ENCODE measurements at regions not wholly inside any gene's neighbourhood (a gene's known extent, or its start where the extent isn't known, plus 50 kb on each side); places are given as distances from the start of the nearest gene placed in this dataset.
A peak's percentile ranks its signal among the peaks of the same experiment; 100 is the strongest.
"Not testable (repeated sequence)": the region's sequence is repeated elsewhere in the genome, so short reads cannot be mapped to it uniquely, and the experiment has no call there.

DNA sequence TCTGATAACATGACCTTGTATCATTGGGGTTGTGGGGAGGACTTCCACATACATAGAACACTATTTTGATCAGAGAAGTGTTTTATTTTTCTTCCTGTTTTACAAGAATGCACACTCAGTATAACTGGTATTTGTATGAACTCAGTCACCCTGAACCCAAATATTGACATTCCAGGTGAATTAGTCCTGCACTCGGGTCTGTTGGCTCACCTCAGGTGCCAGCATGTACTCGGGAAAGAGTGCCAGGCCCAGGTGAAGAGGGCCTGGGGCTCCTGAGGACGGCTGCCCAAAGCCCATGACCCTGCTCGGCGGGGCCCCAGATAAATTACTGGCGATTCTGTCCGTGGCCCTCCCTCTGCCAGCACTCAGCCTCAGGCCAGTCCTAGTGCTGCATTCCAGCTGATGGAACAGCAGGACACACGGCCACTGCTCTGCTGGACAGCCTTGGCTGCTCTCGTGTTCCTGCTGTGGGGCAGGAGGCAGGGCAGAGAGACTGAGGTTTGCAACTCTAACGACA is 75.4 kb upstream of the TMPRSS2 start:
- DNase-seq, result peak in 1 of 2 experiments; percentile 1

DNA sequence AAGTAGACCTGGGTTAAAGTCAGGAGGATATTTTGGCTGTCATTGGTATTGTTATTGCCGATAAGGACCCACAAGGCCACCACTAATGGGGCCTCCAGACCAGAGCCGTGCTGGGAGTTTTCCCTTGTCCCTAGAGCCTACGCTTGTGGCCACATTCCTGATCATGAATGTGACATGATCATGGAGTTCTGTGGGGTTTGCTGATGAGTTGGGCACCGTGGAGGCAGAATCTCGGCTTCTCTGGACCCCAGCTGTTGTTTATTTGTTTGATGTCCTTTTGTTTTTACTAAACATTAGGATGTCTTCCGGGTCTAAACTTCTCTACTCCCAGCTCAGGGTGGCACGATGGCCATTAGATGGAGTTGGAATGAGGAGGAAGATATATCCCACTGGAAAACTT is 74.9 kb upstream of the TMPRSS2 start:
- peak in 1 of 2 experiments; percentile 6 for DNase-seq

DNA sequence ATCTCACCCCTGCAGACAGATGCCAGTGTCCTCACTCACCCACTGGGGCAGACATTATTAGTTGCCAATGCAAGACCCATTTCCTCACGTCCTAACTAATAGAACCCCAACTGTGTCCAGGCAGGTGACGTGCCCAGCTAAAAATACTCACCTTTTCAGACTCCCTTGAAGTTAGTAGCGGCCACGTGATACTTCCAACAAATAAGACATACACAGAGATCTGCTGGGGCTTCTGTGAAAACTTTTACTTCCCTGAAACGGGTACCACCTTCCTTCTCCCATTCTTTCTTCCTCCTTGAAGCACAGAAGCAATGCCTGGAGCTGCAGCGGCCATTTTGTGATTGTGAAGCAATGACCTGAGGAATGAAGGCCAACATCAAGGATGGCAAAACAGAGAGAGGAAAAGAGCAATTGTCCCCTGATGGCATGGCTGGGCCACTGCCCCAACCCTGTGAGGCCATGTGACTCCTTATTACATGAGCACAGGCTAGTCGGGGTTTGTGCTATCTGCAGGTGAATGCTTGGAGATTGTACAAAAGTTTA is 74.4 kb upstream of the TMPRSS2 start:
- peak in 1 of 2 experiments; percentile 4 for DNase-seq

DNA sequence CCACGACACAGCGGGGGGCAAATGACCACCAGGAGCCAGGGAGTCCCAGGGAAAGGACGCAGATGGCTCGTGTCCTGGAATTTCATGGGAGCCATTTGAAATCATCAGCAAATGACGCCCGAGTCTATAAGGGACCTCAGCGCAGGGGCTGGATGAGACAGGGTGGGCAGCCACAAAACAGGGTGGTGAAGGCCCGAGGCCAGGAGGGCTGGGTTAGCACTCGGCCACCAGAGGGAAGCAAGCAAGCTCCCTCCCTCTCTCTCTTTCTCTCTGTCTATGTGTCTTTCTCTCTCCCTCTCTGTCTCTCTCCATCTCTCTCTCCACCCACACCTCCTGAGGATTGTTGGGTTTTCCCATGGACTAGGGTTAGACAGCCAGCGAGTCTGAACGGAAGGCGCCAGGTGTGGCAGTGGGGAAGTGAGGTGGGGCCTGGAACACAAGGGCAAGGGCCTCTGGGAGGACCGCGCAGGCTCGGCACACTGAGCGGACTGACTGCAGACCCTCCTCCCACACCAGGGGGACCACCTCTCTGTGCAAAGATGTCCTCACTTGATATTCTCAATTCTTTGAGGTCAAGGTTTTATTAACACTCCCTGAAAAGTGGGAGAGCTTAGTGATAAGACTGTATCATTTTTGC is 73.8 kb upstream of the TMPRSS2 start:
- no peak for DNase-seq

DNA sequence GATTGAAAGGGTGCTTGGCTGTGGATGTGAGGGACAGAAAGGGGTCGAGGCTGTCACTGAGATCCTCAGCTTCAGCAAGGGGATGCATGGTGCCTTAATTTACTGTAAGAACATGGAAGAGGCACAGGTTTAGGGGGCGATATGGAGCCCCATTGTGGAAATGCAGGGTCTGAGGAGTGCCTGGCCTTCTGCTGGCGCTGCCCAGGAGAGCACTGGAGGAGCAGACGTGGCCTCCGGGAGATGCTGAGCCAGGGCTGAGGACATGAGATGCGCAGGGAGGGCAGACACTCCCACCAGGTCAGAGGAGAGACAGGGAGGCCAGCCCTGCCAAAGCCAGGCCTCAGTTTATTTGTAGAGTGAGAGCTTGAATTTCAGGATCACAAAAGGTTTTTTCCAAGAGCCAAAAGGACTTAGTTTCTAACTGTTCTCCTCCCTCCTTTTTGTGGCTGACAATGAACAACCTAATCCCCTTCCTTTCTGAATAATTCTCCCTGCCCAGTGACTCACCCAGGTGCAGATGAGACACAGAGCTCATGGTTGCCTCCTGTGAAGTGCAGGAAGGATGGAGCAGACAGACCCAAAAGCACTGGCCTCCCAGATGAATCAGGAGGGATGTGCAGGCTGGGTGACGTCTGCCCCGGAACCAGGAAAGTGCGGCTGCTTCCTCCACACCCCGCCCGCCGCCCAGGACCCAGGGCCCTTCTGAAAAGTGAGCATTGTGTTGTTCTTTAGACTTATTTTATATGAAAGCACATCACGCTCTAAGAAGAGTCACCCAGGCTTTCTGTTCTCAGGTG is 73.0 kb upstream of the TMPRSS2 start:
- DNase-seq, result no peak

DNA sequence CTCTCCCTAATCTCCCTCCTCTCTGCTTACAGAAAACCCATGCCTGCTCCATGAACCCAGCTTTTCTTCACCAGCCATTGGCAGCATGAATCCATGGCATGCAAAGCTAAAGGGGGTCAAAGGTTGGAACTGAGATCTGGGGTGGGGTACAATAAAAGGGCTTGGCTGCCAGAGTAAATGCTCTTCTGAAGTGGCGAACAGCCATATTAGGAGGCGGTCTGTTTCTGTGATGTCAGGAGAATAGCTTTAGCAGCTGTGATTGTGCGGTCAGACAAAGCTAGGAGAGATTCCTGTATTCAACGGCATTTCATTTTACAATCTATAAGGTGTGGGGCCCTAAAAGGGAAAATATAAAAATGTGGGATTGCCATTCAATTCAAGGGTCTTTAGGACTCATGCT is 71.7 kb upstream of the TMPRSS2 start:
- DNase-seq, result no peak

DNA sequence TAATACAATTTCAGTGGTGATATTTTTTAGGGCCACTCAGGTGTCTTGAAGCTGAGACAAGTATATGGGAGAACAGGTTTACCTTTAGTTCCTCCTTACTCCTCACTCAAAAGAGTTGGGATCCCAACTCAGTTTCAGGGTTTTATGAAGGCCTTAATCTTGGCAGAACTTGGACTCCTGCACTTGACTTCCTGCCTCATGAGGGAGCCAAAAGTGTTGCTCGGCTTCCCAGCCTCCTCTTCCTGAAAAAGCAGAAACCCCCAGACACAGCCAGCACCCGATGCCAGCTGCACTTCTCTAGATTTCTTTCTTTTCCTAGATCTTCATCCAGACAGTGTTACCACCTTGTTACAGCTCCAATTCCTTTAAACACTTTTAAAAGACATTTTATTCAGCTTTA is 70.8 kb upstream of the TMPRSS2 start:
- no peak for DNase-seq

DNA sequence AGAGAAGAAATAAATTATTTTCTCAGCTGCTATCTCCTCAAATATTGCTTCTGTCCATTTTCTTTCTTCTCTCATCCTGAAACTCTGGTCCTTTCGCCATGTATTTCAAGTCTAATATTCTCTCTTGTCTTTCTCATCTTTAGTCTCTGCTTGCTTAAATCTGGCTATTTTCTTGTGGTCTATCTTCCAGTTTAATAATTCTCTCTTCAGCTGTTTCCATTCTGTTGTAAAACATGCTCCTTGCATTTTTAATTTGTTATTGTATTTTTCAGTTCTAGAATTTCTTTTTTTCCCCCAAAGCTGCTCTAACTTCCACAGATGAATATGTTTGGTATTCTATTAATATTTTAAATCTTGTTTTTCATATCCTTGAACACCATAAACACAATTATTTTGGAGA is 70.1 kb upstream of the TMPRSS2 start:
- no peak for DNase-seq

DNA sequence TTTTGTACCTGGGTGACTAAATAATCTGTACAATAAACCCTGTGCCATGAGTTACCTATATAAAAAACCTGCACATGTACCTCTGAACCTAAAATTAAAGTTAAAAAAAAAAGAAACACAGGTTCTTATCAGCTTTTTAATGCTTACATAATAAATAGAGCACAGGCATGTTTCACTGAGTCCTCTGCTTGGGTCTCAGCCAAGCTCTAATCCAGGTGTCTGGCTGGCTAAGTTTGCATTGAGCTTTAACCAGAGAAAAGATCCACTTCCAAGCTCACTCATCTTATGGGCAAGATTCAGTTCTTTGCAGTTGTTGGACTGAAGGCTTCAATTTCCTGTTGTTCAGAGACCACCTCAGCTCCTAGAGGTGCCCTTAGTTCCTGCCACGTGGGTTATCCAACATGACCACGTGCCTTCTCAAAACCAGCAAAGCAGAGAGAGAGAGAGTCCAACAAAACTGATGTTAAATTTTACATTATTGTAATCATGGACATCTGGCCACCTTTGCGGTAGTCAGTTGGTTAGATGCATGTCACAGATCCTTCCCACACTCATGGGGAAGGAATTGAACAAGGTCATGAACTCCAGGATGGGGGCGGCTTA is 68.2 kb upstream of the TMPRSS2 start:
- DNase-seq, result no peak

DNA sequence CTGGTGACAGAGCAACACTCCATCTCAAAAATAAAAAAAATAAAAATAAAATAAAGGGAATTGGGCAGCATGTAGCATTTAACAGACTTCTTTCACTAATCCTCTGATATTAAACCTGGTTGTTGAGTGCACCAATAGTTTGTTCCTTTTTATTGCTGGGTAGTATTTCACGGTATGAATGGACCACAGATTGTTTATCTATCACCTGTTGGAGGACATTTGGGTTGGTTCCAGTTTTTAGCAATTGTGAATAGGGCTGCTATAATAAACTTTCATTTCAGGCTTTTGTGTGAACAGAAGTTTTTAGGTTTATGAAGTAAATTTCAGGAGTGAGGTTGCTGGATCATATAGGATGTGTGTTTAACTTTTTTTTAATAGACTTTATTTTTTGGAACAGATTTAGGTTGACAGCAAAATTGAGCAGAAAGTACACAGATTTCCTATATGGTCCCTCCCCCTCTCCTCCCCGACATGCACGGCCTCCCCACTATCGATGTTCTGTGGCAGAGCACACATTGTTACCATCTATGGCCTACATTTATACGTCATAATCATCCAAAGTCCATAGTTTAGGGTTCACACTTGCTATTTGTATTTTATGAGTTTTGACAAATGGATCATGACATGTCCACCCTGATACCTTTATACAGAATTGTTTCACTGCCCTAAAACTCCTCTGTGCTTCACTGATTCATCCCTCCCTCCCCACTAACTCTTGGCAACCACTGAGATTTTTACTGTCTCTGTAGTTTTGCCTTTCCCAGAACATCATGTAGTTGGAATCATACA is 66.1 kb upstream of the TMPRSS2 start:
- DNase-seq, result no peak

DNA sequence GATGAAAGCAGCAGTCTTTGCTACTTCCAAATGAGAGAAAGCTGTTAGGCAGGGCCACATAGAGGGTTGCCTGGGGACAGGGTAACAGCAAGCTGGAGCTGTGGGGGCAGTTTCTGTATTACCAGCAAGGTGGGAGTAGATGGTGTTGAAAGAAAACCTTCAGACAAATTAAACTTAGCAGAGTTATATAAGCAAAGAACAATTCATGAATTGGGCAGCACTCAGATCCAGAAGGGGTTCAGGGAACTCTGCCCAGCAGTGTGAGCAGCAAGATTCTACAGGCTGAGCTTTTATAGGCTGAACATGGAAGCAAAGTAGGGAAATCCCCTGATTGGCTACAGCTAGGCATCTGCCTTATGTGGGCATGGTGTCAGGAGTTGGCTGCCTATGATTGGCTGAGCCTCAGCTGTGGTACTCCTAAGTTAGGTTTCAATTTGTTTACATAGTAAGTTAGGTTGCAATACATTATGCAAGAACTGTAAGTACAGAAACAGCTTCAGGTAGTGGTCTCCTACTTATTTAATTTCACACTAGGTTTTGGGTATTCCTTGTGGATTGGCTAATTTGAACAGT is 64.1 kb upstream of the TMPRSS2 start:
- DNase-seq, result no peak

DNA sequence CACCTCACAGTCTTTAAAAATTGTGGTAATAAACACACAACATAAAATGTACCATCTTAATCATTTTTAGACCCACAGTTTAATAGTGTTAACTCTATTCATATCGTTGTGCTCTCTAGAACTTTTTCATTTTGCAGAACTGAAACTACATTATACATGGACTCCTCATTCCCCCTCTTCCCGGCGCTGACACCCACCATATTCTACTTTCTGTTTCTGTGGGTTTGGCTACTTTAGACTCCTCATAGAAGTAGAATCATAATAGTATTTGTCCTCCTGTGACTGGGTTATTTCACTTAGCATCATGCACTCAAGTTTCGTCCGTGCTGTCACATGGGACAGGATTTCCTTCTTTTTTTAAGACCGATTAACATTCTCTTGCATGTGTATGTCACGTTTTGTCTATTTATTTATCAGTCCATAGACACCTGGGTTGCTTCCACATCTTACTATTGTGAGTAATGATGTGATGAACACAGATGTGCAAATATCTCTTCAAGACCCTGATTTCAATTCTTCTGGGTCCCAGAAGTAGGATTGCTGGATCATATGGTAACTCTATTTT is 62.9 kb upstream of the TMPRSS2 start:
- DNase-seq, result no peak

DNA sequence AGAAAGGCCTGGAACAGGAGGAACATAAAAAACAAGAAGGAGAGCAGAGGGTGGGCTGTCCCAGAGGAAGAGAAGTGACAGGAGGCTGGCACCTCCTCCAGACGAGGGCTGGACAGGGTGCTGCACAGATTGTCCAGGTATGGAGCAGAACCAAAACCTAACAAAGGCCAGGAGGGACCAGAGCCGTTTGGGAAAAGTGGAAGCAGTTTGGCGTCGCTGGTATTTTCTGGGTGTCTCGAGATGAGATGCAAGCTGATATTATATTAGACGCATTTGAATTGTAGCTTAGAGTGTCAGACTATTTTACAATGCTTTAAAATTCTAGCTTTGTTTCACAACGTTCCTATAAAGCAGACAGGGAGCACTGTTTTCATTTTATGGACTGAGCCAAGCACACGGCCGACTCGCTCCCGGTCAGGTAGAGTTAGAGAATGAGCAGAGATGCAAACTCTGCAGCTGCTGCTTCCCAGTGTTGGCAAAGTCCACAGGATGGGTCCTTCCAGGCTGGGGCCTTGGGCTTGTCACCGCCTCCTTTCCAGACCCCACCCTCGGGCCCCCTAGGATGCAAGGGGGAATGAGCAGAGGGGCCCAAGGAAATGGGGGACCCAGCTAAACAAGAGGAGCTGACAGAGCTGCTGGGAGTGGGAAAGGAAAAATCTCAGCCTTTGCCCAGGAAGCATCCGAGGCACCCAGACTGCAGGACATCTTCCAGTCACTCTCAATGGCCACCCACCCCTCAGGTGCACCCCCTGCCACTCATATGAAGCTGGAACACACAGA is 60.8 kb upstream of the TMPRSS2 start:
- no peak for DNase-seq

DNA sequence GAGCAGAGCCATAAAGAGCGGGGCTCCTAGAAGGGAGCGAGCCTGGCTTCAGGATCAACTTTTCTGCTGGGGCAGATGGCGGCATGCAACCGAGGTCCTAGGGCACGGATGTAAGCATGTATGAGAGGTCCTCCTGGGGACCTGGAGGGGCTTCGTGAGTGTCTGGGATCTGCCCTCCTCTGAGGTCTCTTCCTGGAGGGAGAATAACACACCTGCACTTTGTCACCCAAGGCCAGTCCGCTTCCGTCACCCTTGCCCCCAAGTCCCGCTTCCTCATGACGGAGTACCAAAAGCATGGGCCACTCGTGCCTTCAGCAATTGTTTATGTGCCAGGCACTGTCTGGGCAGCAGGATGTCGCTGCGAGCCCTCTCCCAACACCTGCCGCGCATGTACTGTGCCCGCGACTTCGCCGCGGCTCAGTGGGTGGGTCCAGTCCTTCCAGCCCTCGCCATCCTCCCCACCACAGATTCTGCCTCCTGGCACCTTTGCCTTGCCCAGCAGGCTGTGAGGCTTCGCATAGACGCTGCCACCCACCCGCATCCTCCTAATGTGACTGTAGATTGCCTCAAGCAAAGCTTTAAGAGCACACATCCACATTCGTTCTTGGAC is 60.0 kb upstream of the TMPRSS2 start:
- DNase-seq, result no peak

DNA sequence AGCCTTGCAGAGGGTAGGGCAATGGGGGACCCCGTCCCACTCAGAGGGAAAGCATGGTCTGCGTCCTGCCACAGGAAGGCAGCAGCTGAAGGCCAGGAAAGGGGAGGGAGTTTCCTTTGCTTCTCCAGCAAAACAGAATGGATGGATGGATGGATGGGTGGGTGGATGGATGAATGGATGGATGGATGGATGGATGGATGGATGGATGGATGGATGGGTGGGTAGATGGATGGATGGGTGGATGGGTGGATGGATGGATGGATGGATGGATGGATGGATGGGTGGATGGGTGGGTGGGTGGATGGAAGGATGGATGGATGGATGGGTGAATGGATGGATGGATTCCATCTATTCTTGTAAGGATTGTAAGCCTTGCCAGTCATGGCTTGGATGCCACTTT is 59.3 kb upstream of the TMPRSS2 start:
- DNase-seq, result not testable (repeated sequence)

DNA sequence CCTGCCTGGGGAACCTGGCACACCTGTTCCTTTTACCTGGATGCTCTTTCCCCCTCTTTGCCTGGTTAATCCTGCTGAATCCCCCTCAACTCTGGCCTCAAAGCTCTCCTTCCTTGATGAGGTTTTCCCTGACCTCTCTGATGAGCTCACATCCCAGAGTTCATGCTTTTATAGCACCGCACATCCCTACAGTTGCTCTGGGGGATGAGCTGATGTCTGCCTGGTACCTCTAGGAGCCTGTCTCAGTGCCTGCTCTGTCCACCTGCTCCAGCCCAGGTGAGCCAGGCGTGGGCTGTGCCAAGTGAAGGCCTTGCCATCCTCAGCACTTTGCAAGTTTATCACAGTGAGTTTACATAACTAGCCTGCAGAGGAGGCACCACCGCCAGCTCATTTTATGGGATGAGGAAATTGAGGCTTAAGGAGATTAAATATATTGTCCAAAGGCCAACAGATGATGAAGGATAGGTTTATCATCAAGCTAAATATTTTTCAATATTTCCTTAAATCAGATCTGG is 58.6 kb upstream of the TMPRSS2 start:
- DNase-seq, result no peak

DNA sequence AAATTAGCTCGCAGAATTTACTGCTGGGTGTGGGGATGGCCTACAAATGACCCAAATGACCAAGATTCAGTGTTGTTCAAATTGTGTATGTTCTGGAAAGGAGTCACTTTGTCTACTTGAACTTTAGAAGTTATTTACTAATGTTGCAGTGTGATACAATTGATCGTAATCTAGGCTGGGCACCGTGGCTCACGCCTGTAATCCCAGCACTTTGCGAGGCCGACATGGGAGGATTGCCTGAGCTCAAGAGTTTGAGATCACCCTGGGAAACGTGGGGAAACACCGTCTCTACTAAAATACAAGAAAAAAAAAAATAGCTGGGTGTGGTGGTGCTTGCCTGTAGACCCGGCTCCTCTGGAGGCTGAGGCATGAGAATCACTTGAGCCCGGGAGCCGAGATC is 57.6 kb upstream of the TMPRSS2 start:
- no peak for DNase-seq

DNA sequence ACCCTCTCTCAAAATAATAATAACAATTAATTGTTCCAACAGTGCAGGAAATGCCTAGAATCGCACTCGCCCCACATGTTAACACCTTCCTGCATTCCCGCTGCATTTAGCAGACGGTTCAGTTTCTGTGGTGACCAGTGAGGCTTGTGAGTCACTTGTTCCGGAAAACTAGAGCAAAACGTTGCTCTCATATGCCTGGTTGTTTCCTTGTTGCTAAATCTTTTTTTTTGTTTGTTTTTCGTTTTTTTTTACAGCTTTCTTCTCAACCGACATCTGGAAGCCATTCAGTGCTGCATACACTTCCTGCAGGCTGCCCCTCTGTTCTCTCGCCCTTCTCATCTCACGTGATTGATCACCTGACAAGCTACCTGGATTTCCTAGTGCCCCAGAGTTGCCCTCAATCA is 56.9 kb upstream of the TMPRSS2 start:
- DNase-seq, result peak in 1 of 2 experiments; percentile 26

DNA sequence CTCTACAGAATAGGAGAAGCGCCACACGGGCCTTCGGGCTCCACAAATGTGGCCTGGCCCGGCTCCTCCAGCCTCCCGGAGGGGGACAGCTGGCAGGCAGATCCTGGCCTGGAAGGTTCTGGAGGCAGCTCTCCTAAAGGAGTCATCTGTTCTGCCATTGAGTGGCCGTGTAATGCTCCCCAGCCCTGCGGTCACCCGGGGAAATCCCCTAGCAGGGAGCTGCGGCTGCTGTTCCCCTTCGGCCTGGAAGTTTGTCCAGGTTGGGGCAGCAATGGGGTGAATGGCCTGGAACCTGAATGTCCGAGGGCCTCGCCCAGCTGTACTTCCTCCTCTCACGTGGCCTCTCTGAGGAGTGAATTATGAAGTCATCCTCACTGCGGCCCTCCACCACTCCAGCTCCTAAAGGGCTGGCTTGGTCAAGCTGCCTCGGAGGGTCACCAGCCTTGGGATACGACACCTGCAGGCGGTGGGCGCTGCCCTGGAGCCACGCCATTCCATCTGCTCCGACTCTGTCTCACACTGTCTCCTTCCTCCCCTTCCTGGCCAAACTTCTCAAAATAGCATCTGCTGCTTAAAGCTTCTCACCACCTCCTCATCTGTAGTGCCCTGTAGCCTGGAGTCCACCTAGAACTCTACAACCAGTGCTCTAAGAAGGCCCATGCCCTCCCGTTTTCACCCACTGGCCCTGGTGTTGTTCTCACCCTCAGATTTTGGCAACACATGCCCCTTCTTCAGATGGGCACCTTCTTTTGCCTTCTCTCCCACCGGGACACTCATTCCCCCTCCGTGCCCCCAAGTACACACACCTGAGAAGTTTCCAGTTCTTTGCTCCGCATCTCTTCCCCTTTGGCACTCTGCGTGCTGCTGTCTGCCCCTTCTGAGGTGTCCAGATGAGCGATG is 54.4 kb upstream of the TMPRSS2 start:
- DNase-seq, result no peak

DNA sequence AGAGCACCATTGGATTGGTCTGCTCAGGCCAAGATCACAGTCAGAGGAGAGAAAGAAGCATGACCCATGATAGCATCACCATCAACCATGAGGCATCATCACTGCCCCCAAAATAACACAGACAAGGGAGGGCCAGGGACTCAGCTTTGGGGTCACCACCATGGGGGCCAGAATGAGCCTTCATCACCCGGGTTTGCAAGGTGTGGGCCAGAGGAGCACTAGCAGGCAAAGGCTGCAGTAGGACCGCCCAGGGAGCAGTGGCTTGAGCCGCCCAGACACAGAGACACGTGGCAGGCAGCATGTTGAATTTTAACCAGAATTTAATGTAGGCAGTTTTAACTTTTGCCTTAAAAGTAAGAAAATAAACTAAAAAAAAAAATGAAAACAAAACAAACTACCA is 53.7 kb upstream of the TMPRSS2 start:
- DNase-seq, result no peak

Data from activated T-cell treated with anti-CD3 and anti-CD28 coated beads, Interleukin-2, amount 50 U/mL, for 48 hours (primary cell).